ENCODE measurements at regions not wholly inside any gene's neighbourhood (a gene's known extent, or its start where the extent isn't known, plus 50 kb on each side); places are given as distances from the start of the nearest gene placed in this dataset.

DNA sequence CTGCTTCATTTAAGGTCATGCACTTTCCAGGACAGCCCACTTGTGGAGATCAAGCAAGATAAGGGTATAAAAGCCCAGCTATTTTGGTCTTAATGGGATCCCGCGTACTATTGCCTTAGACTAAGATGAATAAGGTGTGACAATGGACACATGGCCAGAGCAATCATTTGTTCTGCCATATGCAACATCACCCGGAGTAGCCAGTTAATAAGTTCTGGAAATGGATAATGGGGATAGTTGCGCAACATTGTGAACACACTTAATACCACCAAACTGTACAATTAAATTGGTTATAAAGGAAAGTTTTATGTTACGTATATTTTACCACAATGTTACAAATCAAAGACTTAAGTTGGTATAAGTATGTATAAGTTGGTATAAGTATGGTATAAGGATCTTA lies 674.5 kb downstream of the HDGFL1 start:
- no peak overlapping the region for H3K4me3 Mint-ChIP-seq (ENCODE audit: unreplicated experiment)
- H3K9me3 Mint-ChIP-seq (ENCODE audit: unreplicated experiment), result no peaks in the 10 kb centered on the region
- TF ChIP-seq CTCF (IDR thresholded peaks at IDR 0.05; ENCODE audit: partially characterized antibody, unreplicated experiment), result no peak
- no peak overlapping the region for H3K27ac Mint-ChIP-seq (ENCODE audit: unreplicated experiment)
- H3K27me3 Mint-ChIP-seq (ENCODE audit: unreplicated experiment), result no peaks in the 10 kb centered on the region
- peaks cover 3% of the 10 kb centered on the region for H3K36me3 Mint-ChIP-seq (ENCODE audit: unreplicated experiment)
- no peaks in the 10 kb centered on the region for H3K4me1 Mint-ChIP-seq (ENCODE audit: low read depth, unreplicated experiment)
- DNase-seq, result no peak

- peaks cover 3% of the 10 kb centered on the region for H3K36me3 Mint-ChIP-seq (ENCODE audit: unreplicated experiment)
- TF ChIP-seq CTCF (IDR thresholded peaks at IDR 0.05; ENCODE audit: partially characterized antibody, unreplicated experiment), result no peak
- no peak for DNase-seq
- H3K9me3 Mint-ChIP-seq (ENCODE audit: unreplicated experiment), result no peaks in the 10 kb centered on the region
- no peak overlapping the region for H3K4me3 Mint-ChIP-seq (ENCODE audit: unreplicated experiment)
- H3K4me1 Mint-ChIP-seq (ENCODE audit: low read depth, unreplicated experiment), result no peaks in the 10 kb centered on the region
- no peak overlapping the region for H3K27ac Mint-ChIP-seq (ENCODE audit: unreplicated experiment)
- no peaks in the 10 kb centered on the region for H3K27me3 Mint-ChIP-seq (ENCODE audit: unreplicated experiment)
These were observed 674.9 kb downstream of the HDGFL1 start for GRCh38 chr6:23244300-23244699.

- Mint-ChIP-seq H3K27ac (ENCODE audit: unreplicated experiment) (no peak overlapping the region), H3K9me3 (ENCODE audit: unreplicated experiment) (no peaks in the 10 kb centered on the region), H3K4me1 (ENCODE audit: low read depth, unreplicated experiment) (no peaks in the 10 kb centered on the region), H3K27me3 (ENCODE audit: unreplicated experiment) (no peaks in the 10 kb centered on the region), H3K36me3 (ENCODE audit: unreplicated experiment) (peaks cover 3% of the 10 kb centered on the region), H3K4me3 (ENCODE audit: unreplicated experiment) (no peak overlapping the region)
- DNase-seq, result no peak
- no peak for TF ChIP-seq CTCF (IDR thresholded peaks at IDR 0.05; ENCODE audit: partially characterized antibody, unreplicated experiment)
These were observed 676.2 kb downstream of the HDGFL1 start for GRCh38 chr6:23245572-23245971.

- H3K4me1 Mint-ChIP-seq (ENCODE audit: low read depth, unreplicated experiment), result no peaks in the 10 kb centered on the region
These were observed 677.5 kb downstream of the HDGFL1 start for GRCh38 chr6:23246896-23247295.

DNA sequence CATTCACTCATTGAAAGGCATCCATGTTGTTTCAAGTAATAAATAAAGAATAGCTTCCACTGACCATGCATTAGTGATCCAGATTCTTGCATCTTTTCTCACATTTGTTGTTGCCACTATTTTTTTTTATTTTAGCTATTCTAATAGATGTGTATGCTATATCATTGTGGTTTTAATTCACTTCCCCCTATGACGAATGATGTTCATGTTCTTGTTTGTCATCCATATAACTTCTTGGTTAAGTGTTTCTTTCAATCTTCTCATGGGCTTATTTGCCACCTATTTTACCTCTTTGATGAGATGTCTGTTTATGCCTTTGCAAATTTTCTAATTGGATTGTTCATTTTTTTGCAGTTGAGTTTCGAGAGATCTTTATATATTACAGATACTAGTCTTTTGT lies 681.2 kb downstream of the HDGFL1 start:
- Mint-ChIP-seq H3K36me3 (ENCODE audit: unreplicated experiment) (no peaks in the 10 kb centered on the region), H3K9me3 (ENCODE audit: unreplicated experiment) (peaks cover 4% of the 10 kb centered on the region), H3K4me3 (ENCODE audit: unreplicated experiment) (no peak overlapping the region), H3K27ac (ENCODE audit: unreplicated experiment) (no peak overlapping the region), H3K4me1 (ENCODE audit: low read depth, unreplicated experiment) (no peaks in the 10 kb centered on the region), H3K27me3 (ENCODE audit: unreplicated experiment) (no peaks in the 10 kb centered on the region)
- TF ChIP-seq CTCF (IDR thresholded peaks at IDR 0.05; ENCODE audit: partially characterized antibody, unreplicated experiment), result no peak
- DNase-seq, result no peak

More at GRCh38 chr6:23246896-23247295, 677.5 kb downstream of the HDGFL1 start:
- no peak for TF ChIP-seq CTCF (IDR thresholded peaks at IDR 0.05; ENCODE audit: partially characterized antibody, unreplicated experiment)
- peaks cover 2% of the 10 kb centered on the region for H3K36me3 Mint-ChIP-seq (ENCODE audit: unreplicated experiment)
- no peak overlapping the region for H3K4me3 Mint-ChIP-seq (ENCODE audit: unreplicated experiment)
- H3K27ac Mint-ChIP-seq (ENCODE audit: unreplicated experiment), result no peak overlapping the region
- no peak for DNase-seq
- no peaks in the 10 kb centered on the region for H3K9me3 Mint-ChIP-seq (ENCODE audit: unreplicated experiment)
- H3K27me3 Mint-ChIP-seq (ENCODE audit: unreplicated experiment), result no peaks in the 10 kb centered on the region
